GM20000 (cell line): ENCODE measurements at regions not wholly inside any gene's neighbourhood (a gene's known extent, or its start where the extent isn't known, plus 50 kb on each side); places are given as distances from the start of the nearest gene placed in this dataset.
"Not testable (repeated sequence)": the region's sequence is repeated elsewhere in the genome, so short reads cannot be mapped to it uniquely, and the experiment has no call there.

ENCODE experiments used
- DNase-seq: peaks from one replicate; pipeline ENCODE4 v3.0.0; 2012; ENCODE audit warnings: low spot score
- TF ChIP-seq, protein P1 (sequence below): IDR thresholded peaks from 2 replicates; pipeline ENCODE4 v1.5.1; 2012; ENCODE audit warnings: mild to moderate bottlenecking, control low read depth; ENCODE audit errors: extremely low read depth, missing control alignments

DNA sequence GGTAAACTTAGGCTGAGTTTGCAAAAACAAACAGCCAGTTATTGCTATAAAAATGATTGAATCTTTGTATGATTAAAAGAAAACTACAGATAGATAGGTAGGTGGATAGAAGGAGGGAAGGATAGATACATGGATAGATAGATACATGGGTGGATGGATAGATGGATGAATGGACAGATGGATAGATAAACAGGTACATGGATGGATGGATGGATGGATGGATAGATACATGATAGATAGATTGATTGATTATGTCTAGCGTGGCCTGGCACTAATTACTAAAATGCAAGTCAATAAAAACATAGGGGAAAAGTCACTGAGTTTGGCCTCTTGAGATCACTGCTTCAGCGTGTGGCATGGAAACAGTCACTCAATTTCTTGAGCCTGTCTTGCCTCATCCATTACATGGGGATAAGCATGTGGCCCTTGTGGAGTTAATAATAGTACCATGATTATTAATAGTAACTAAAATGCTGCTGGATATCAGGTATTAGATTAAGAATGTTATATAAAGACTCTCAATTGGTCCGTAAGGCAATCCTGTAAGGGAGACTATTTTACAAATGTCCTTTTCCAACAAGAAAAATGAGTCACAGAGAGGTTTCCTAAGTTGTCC, 184.9 kb downstream of the HS3ST3A1 start:
- TF ChIP-seq, protein P1, sequence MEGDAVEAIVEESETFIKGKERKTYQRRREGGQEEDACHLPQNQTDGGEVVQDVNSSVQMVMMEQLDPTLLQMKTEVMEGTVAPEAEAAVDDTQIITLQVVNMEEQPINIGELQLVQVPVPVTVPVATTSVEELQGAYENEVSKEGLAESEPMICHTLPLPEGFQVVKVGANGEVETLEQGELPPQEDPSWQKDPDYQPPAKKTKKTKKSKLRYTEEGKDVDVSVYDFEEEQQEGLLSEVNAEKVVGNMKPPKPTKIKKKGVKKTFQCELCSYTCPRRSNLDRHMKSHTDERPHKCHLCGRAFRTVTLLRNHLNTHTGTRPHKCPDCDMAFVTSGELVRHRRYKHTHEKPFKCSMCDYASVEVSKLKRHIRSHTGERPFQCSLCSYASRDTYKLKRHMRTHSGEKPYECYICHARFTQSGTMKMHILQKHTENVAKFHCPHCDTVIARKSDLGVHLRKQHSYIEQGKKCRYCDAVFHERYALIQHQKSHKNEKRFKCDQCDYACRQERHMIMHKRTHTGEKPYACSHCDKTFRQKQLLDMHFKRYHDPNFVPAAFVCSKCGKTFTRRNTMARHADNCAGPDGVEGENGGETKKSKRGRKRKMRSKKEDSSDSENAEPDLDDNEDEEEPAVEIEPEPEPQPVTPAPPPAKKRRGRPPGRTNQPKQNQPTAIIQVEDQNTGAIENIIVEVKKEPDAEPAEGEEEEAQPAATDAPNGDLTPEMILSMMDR = no peak
- DNase-seq = no peak

DNA sequence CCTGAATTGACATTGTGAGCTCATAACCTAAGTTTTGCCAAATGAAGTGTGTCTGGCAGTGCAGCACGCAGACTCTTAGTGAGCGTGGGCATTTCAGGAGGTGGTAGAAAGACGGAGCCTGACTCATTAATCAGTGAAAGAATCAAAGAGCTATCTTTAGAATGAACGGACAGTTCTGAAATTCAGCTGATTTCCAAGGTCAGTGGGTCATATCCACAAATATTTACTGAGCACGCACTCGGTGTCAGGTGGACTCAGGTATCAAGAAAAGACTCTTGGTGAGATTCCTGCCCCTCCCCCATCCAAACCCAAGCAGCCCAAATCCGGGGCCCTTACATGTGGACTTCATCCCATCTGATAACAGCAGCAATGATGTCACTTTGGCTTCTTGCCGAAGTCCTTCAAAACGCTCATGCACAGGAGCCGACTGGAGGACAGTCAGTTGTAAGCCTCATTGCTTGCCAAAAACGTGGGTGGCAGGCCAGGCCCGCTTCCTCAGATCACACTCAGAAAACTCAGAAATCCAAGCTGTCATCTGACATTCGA, 185.8 kb downstream of the HS3ST3A1 start:
- TF ChIP-seq, protein P1 = no peak
- DNase-seq = no peak

DNA sequence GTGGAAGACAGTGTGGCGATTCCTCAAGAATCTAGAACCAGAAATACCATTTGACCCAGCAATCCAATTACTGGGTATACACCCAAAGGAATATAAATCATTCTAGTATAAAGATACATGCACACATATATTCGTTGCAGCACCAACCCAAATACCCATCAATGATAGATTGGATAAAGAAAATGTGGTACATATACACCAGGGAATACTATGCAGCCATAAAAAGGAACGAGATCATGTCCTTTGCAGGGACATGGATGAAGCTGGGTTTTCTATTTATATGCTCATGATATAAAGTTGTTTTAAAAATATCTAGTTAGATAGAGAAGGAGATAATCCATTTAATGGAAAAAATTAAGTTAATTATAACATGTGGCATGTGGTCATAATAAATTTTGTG, 186.5 kb downstream of the HS3ST3A1 start:
- DNase-seq = not testable (repeated sequence)

DNA sequence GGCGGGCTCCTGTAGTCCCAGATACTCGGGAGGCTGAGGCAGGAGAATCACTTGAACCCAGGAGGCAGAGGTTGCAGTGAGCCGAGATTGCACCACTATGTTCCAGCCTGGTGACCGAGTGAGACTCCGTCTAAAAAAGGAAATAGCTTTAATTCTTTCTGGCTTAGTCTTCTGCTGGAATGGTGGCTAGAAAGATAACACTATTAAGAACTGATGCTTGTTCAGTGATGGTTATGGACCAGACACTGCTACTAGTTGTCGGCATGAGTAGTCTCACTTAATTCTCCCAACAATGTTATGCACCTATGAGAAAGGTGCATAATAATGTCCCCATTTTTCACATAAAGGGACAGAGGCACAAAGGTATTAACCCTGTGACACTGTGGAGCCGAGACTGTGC, 188.7 kb downstream of the HS3ST3A1 start:
- DNase-seq = no peak
- TF ChIP-seq, protein P1 = no peak

DNA sequence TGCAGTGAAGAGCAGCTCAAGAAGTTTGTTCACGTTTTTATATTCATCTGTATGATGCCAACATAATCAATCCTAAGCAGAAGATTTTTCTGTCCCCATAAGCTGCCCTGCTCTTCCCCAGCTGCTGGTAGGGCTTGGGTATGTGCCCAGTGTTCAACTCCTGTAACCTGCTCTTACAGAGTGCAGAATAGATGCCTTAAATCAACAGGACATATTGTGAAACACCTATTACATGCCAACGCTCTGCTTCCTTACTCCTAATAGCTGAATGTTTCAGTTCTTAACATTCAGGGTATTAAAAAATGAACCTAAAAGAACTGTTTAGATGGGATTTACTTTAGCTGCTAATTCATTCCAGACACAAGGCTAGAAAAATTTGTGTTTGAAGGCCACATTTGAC, 190.9 kb downstream of the HS3ST3A1 start:
- TF ChIP-seq, protein P1 = no peak
- no peak for DNase-seq

DNA sequence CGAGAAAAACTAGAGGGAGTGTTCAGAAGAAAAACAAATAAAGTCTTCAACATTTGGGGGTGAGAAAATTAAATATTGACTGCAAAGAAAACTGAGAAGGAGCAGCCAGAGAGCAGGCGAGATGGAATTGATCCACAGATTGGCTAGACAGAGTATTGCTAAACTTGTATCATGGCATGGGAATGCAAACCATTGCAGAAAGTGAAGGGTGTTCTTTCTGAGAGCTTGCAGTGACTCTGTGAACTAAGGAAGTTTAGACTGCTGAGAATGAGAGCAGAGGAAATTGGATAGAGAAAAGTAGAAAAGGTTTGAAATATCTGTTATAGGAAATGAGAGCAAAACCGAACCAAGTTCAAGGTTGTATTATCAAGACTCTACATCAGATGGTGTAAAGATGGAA, 191.5 kb downstream of the HS3ST3A1 start:
- TF ChIP-seq, protein P1 = no peak
- DNase-seq = no peak

DNA sequence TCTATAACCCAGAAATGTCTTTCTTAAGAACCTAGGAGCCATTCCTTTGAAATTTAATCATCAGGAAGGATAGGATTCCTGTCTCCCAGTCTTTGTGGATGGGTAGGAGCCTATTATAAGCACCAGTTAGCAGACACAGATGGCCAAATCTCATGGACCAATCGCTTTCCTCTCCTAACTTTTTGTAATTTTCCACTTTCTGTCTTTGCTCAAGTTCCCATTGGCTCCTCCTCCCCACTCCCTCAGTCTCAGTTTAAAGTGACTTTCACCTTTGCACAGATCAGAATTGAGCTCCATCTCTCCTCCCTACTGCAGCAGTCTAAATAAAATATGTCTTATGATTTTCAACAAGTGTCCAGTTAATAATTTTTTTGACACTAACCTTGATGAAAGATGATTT, 192.3 kb downstream of the HS3ST3A1 start:
- TF ChIP-seq, protein P1 = no peak
- DNase-seq = no peak

DNA sequence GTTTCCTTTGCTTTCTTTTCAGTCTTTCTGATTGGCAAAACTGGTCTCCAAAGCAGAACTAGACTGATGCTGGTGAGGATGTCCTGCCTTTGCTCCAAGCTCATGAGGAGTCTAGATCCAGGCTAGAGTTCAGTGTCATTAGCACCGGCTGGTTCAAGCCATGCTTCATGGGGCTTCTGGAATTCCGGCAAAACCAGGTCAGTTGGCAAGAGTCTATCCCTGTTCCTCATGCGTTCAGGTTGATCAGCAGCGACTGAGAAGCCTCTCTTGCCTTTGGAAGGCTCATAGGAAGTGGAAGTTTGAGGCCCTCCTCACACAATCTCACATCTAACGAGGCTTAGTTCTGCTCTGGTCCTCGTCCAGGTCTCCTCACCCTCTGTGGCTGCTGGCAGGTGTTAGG, 194.3 kb downstream of the HS3ST3A1 start:
- TF ChIP-seq, protein P1 = no peak
- no peak for DNase-seq
